Mucosa of rectum (tissue), 2 donors: ENCODE measurements at regions not wholly inside any gene's neighbourhood (a gene's known extent, or its start where the extent isn't known, plus 50 kb on each side); places are given as distances from the start of the nearest gene placed in this dataset.

Source experiments
- H3K27ac ChIP-seq, 2 donors: one replicate each; pipeline ENCODE4 v1.7.0; 2013; ENCODE audit warnings: inconsistent platforms in 2 of 2, low read depth in 2 of 2, low read length in 2 of 2
- H3K27me3 ChIP-seq, 2 donors: one replicate each; pipeline ENCODE4 v1.7.0; 2013; ENCODE audit warnings: low read length in 2 of 2; ENCODE audit not compliant: control insufficient read depth in 2 of 2, insufficient read depth in 2 of 2
- H3K36me3 ChIP-seq, 2 donors: one replicate each; pipeline ENCODE4 v1.7.0; 2013; ENCODE audit warnings: low read length in 2 of 2; ENCODE audit not compliant: control insufficient read depth in 2 of 2, insufficient read depth in 2 of 2
- H3K4me1 ChIP-seq, 2 donors: one replicate each; pipeline ENCODE4 v1.7.0; 2013; ENCODE audit warnings: low read length in 2 of 2, mild to moderate bottlenecking in 1 of 2; ENCODE audit not compliant: control insufficient read depth in 2 of 2, insufficient read depth in 2 of 2
- H3K4me3 ChIP-seq, 2 donors: one replicate each; pipeline ENCODE4 v1.7.0; 2013; ENCODE audit warnings: low read length in 2 of 2
- H3K9ac ChIP-seq, 2 donors: one replicate each; pipeline ENCODE4 v1.7.0; 2013; ENCODE audit warnings: low read length in 2 of 2, low read depth in 1 of 2, mild to moderate bottlenecking in 1 of 2
- H3K9me3 ChIP-seq, 2 donors: one replicate each; pipeline ENCODE4 v1.7.0; 2013; ENCODE audit warnings: low read length in 2 of 2; ENCODE audit not compliant: control insufficient read depth in 2 of 2
- donor health status: healthy.
- donor health status: Normal muscosa, but diverticular disease.

GRCh38 chr2:215717501-215718381 lies 281.9 kb upstream of the FN1 start:
- H3K27me3 ChIP-seq = no peaks in the 10 kb centered on the region
- H3K9ac ChIP-seq = no peak overlapping the region
- no peaks in the 10 kb centered on the region for H3K9me3 ChIP-seq
- no peaks in the 10 kb centered on the region for H3K36me3 ChIP-seq
- H3K4me1 ChIP-seq = no peaks in the 10 kb centered on the region
- no peak overlapping the region for H3K4me3 ChIP-seq
- no peak overlapping the region for H3K27ac ChIP-seq

- no peaks in the 10 kb centered on the region for H3K9me3 ChIP-seq
- H3K9ac ChIP-seq = no peak overlapping the region
- H3K27ac ChIP-seq = no peak overlapping the region
- H3K4me1 ChIP-seq = no peaks in the 10 kb centered on the region
- no peak overlapping the region for H3K4me3 ChIP-seq
- no peaks in the 10 kb centered on the region for H3K27me3 ChIP-seq
- H3K36me3 ChIP-seq = no peaks in the 10 kb centered on the region
Observed at GRCh38 chr2:215716956-215717355, 281.1 kb upstream of the FN1 start.

GRCh38 chr2:215712871-215713790 lies 277.3 kb upstream of the FN1 start:
- Histone ChIP-seq H3K9me3 (no peaks in the 10 kb centered on the region), H3K36me3 (no peaks in the 10 kb centered on the region), H3K27me3 (no peaks in the 10 kb centered on the region), H3K9ac (no peak overlapping the region), H3K4me1 (peaks cover 0 to 4% of the 10 kb centered on the region in 2 donors), H3K27ac (peak overlapping the region in 1 of 2 donors; percentile 25), H3K4me3 (no peak overlapping the region)

- H3K36me3 ChIP-seq = no peaks in the 10 kb centered on the region
- no peaks in the 10 kb centered on the region for H3K27me3 ChIP-seq
- H3K27ac ChIP-seq = peak overlapping the region in 1 of 2 donors; percentile 25
- no peak overlapping the region for H3K9ac ChIP-seq
- no peaks in the 10 kb centered on the region for H3K9me3 ChIP-seq
- H3K4me3 ChIP-seq = no peak overlapping the region
- peaks cover 0 to 4% of the 10 kb centered on the region in 2 donors for H3K4me1 ChIP-seq
Observed at GRCh38 chr2:215712219-215712868, 276.5 kb upstream of the FN1 start.

GRCh38 chr2:215711471-215712034 lies 275.7 kb upstream of the FN1 start:
- Histone ChIP-seq H3K27me3 (no peaks in the 10 kb centered on the region), H3K27ac (no peak overlapping the region), H3K4me1 (peaks cover 0 to 4% of the 10 kb centered on the region in 2 donors), H3K9ac (no peak overlapping the region), H3K4me3 (no peak overlapping the region), H3K9me3 (no peaks in the 10 kb centered on the region), H3K36me3 (no peaks in the 10 kb centered on the region)

- Histone ChIP-seq H3K9me3 (no peaks in the 10 kb centered on the region), H3K36me3 (no peaks in the 10 kb centered on the region), H3K4me1 (peaks cover 0 to 4% of the 10 kb centered on the region in 2 donors), H3K27me3 (no peaks in the 10 kb centered on the region), H3K4me3 (no peak overlapping the region), H3K27ac (no peak overlapping the region), H3K9ac (no peak overlapping the region)
Observed at GRCh38 chr2:215707608-215708007, 271.7 kb upstream of the FN1 start.

GRCh38 chr2:215705771-215706361 lies 270.0 kb upstream of the FN1 start:
- no peaks in the 10 kb centered on the region for H3K36me3 ChIP-seq

GRCh38 chr2:215705281-215705680 lies 269.4 kb upstream of the FN1 start:
- H3K36me3 ChIP-seq = no peaks in the 10 kb centered on the region
- H3K27ac ChIP-seq = peak overlapping the region in 1 of 2 donors; percentile 38
- no peak overlapping the region for H3K9ac ChIP-seq
- no peak overlapping the region for H3K4me3 ChIP-seq
- H3K9me3 ChIP-seq = no peaks in the 10 kb centered on the region
- no peaks in the 10 kb centered on the region for H3K27me3 ChIP-seq
- no peaks in the 10 kb centered on the region for H3K4me1 ChIP-seq

More at GRCh38 chr2:215705771-215706361, 270.0 kb upstream of the FN1 start:
- H3K27ac ChIP-seq = peak overlapping the region in 1 of 2 donors; percentile 38
- H3K27me3 ChIP-seq = no peaks in the 10 kb centered on the region
- no peaks in the 10 kb centered on the region for H3K9me3 ChIP-seq
- no peak overlapping the region for H3K4me3 ChIP-seq
- no peaks in the 10 kb centered on the region for H3K4me1 ChIP-seq
- H3K9ac ChIP-seq = no peak overlapping the region

GRCh38 chr2:215702116-215702902 lies 266.4 kb upstream of the FN1 start:
- Histone ChIP-seq H3K27ac (no peak overlapping the region), H3K27me3 (no peaks in the 10 kb centered on the region), H3K36me3 (no peaks in the 10 kb centered on the region), H3K4me3 (no peak overlapping the region), H3K4me1 (no peaks in the 10 kb centered on the region), H3K9me3 (no peaks in the 10 kb centered on the region), H3K9ac (no peak overlapping the region)
